Transverse colon (tissue), 4 donors: ENCODE measurements at regions not wholly inside any gene's neighbourhood (a gene's known extent, or its start where the extent isn't known, plus 50 kb on each side); places are given as distances from the start of the nearest gene placed in this dataset.

Experiments
- DNase-seq: peaks from one replicate; pipeline ENCODE4 v3.0.0-alpha.2; 2019
- H3K27ac ChIP-seq, 4 donors: fragments of 200-600 bp; sonication (generic); 2 replicates each; pipeline ENCODE4 v1.5.1; 2016 to 2018; ENCODE audit warnings: inconsistent platforms in 4 of 4
- H3K27me3 ChIP-seq: fragments of 200-600 bp; sonication (generic); 2 replicates; pipeline ENCODE4 v1.5.1; 2017; ENCODE audit warnings: inconsistent platforms
- H3K36me3 ChIP-seq, 4 donors: fragments of 200-600 bp; sonication (generic); 2 replicates each; pipeline ENCODE4 v1.5.1; 2017 to 2019; ENCODE audit warnings: inconsistent platforms in 4 of 4
- H3K4me1 ChIP-seq, 4 donors: fragments of 200-600 bp; sonication (generic); 2 replicates each; pipeline ENCODE4 v1.5.1; 2017 to 2020; ENCODE audit warnings: inconsistent platforms in 4 of 4
- H3K4me3 ChIP-seq, 4 donors: fragments of 200-600 bp; sonication (generic); 1 replicate in 1 of 4; 2 replicates in 3 of 4; pipeline versions ENCODE4 v1.5.1 to v1.6.1; 2017 to 2019; ENCODE audit warnings: inconsistent platforms in 4 of 4
- H3K9me3 ChIP-seq, 2 donors: fragments of 200-600 bp; sonication (generic); 2 replicates each; pipeline ENCODE4 v1.5.1; 2017 to 2019; ENCODE audit warnings: inconsistent platforms in 2 of 2
- CTCF ChIP-seq, 5 experiments: fragments of 200-600 bp in 3 of 5; fragments of 450-650 bp in 2 of 5; sonication (generic) in 3 of 5; IDR thresholded peaks; 1 replicate in 2 of 5; 2 replicates in 3 of 5; pipeline ENCODE4 v1.5.1; 2016 to 2017; ENCODE audit warnings: antibody characterized with exemption in 5 of 5, inconsistent platforms in 3 of 5, mild to moderate bottlenecking in 2 of 5, moderate library complexity in 1 of 5
- EP300 ChIP-seq: sonication (generic); formaldehyde crosslinking; IDR thresholded peaks from one replicate; pipeline ENCODE4 v1.6.1; 2017; ENCODE audit warnings: antibody characterized with exemption, low read depth
- POLR2A ChIP-seq: fragments of 450-650 bp; IDR thresholded peaks from one replicate; pipeline ENCODE4 v1.6.1; 2016; ENCODE audit warnings: antibody characterized with exemption, mild to moderate bottlenecking, moderate library complexity
- POLR2AphosphoS5 ChIP-seq, 3 donors: sonication (generic); formaldehyde crosslinking; IDR thresholded peaks; one replicate each; pipeline ENCODE4 v1.6.1; 2016; ENCODE audit warnings: antibody characterized with exemption in 3 of 3
- WGBS, 2 donors: methylation state at CpG; one replicate each; pipeline ENCODE4 v1.1.5; 2018; ENCODE audit warnings: low coverage in 1 of 2; 5-methylcytosine and 5-hydroxymethylcytosine counted together
- in situ Hi-C, 4 donors: fragments of 200-750 bp; cut with MboI; loops; one replicate each; pipeline versions ENCODE4 v1.15.0 to v1.15.1; 2017; ENCODE audit warnings: low sequenced_read_pairs in 3 of 4, low pct_ligation_motif_present in 1 of 4, low pct_unique_long_range_greater_than_20kb in 1 of 4
- intact Hi-C: fragments of 100-400 bp; cut with DNase I; formaldehyde crosslinking; loops from one replicate; pipeline ENCODE4 v1.15.1; 2023; ENCODE audit warnings: low total_unique reads

DNA sequence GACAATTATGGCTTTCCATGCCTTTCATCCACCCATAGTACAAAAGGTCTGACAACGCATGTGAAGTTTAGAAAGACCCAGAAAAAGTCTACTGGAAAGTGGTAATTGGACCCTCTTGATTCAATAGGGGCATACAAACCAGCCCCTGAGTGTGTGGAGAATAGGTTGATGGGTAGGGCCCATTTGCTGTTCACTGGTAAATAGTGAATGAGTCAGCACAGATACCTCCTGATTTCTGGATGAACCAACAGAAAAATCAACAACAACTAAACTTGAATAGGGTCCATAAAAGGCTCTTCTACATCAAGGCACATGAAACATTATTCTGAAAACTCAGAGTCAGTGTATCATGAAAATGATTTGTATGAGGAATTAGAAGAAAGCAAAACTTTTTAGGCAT, 235.4 kb upstream of the SLC35B3 start:
- in situ Hi-C loops, result no loop called here
- 50 to 82% methylated on average over 1 of the region's 1 CpG for WGBS, 2 donors
- no peak for TF ChIP-seq POLR2A
- Histone ChIP-seq H3K27ac (no peak overlapping the region), H3K9me3 (no peaks in the 10 kb centered on the region), H3K36me3 (no peaks in the 10 kb centered on the region), H3K4me3 (no peak overlapping the region), H3K4me1 (no peaks in the 10 kb centered on the region), H3K27me3 (no peaks in the 10 kb centered on the region)
- intact Hi-C loops, result no loop called here
- no peak for DNase-seq

GRCh38 chr6:8664700-8665099, 229.4 kb upstream of the SLC35B3 start:
- no peaks in the 10 kb centered on the region for H3K9me3 ChIP-seq
- no peaks in the 10 kb centered on the region for H3K36me3 ChIP-seq
- H3K27ac ChIP-seq, result no peak overlapping the region
- in situ Hi-C loops, result no loop called here
- intact Hi-C loops, result no loop called here
- TF ChIP-seq POLR2A (no peak), CTCF (IDR thresholded peaks at IDR 0.05) (no peak), POLR2AphosphoS5 (IDR thresholded peaks at IDR 0.05) (no peak), EP300 (no peak)
- no peaks in the 10 kb centered on the region for H3K4me1 ChIP-seq
- H3K4me3 ChIP-seq, result no peak overlapping the region
- H3K27me3 ChIP-seq, result no peaks in the 10 kb centered on the region
- no peak for DNase-seq
- 94 to 97% methylated on average over 3 of the region's 3 CpGs for WGBS, 2 donors

DNA sequence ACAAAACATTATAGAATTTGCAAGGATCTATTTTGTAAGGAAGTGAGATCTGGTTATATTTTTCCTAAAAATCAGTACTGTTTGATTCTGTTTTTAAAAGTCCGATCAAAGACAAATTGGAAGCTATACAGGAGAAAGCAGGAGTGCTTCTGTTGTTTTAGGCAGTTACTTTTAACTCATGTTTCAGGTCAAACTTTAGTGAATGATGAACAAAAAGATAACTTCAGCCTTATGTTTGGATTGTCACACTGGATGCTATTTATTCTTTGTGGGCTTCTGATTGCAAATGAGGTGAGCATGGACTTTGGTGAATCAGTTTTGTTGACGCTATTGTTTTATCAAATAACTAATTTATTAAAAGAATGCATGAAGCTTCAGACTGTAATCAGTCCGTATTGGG, 228.7 kb upstream of the SLC35B3 start:
- TF ChIP-seq POLR2A, result no peak
- H3K4me1 ChIP-seq, result no peaks in the 10 kb centered on the region
- 82 to 91% methylated on average over 3 of the region's 3 CpGs for WGBS, 2 donors

GRCh38 chr6:8659404-8660189, 224.3 kb upstream of the SLC35B3 start:
- Histone ChIP-seq H3K4me3 (no peak overlapping the region), H3K27me3 (no peaks in the 10 kb centered on the region), H3K27ac (no peak overlapping the region), H3K36me3 (no peaks in the 10 kb centered on the region), H3K4me1 (no peaks in the 10 kb centered on the region), H3K9me3 (no peaks in the 10 kb centered on the region)
- in situ Hi-C loops (no loop called here), intact Hi-C loops (no loop called here)
- DNase-seq, result no peak
- 89 to 92% methylated on average over 5 to 6 of the region's 6 CpGs for WGBS, 2 donors
- TF ChIP-seq CTCF (IDR thresholded peaks at IDR 0.05), result no peak
- TF ChIP-seq EP300, result no peak
- no peak for TF ChIP-seq POLR2A
- TF ChIP-seq POLR2AphosphoS5 (IDR thresholded peaks at IDR 0.05), result no peak

More for the DNA sequence above, 228.7 kb upstream of the SLC35B3 start:
- no peak overlapping the region for H3K4me3 ChIP-seq
- no peak for DNase-seq
- in situ Hi-C loops, result no loop called here
- intact Hi-C loops, result no loop called here
- H3K27ac ChIP-seq, result no peak overlapping the region
- no peaks in the 10 kb centered on the region for H3K9me3 ChIP-seq
- H3K36me3 ChIP-seq, result no peaks in the 10 kb centered on the region
- H3K27me3 ChIP-seq, result no peaks in the 10 kb centered on the region

DNA sequence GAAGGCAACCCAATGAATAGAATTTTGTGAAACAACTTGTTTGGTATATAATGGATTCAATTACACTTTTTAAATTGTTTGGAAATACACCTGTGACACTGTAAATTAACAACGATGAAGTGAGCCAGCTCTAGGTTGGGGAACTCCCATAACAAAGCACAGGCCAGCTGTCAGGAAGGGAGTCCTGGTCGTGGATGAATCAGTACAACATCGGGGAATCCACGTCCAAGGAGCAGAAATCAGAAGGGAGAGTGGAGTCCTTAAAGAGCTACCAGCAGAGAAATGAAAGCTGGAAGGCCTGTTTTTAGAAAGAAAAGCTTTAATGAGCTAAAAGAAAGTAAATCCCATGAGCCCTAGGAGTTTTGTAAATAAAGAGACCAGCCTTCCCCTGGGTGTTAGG, 223.1 kb upstream of the SLC35B3 start:
- no peak for DNase-seq
- intact Hi-C loops, result no loop called here
- in situ Hi-C loops, result no loop called here

More for the DNA sequence above, 223.1 kb upstream of the SLC35B3 start:
- no peaks in the 10 kb centered on the region for H3K9me3 ChIP-seq
- no peaks in the 10 kb centered on the region for H3K27me3 ChIP-seq
- no peaks in the 10 kb centered on the region for H3K36me3 ChIP-seq
- WGBS, 2 donors, result 38 to 49% methylated on average over 4 of the region's 4 CpGs
- H3K4me1 ChIP-seq, result no peaks in the 10 kb centered on the region
- no peak overlapping the region for H3K27ac ChIP-seq
- no peak overlapping the region for H3K4me3 ChIP-seq
- TF ChIP-seq POLR2AphosphoS5 (IDR thresholded peaks at IDR 0.05) (peak in 1 of 3 donors; percentile 26), EP300 (no peak)
